ENCODE measurements at regions not wholly inside any gene's neighbourhood (a gene's known extent, or its start where the extent isn't known, plus 50 kb on each side); places are given as distances from the start of the nearest gene placed in this dataset.

DNA sequence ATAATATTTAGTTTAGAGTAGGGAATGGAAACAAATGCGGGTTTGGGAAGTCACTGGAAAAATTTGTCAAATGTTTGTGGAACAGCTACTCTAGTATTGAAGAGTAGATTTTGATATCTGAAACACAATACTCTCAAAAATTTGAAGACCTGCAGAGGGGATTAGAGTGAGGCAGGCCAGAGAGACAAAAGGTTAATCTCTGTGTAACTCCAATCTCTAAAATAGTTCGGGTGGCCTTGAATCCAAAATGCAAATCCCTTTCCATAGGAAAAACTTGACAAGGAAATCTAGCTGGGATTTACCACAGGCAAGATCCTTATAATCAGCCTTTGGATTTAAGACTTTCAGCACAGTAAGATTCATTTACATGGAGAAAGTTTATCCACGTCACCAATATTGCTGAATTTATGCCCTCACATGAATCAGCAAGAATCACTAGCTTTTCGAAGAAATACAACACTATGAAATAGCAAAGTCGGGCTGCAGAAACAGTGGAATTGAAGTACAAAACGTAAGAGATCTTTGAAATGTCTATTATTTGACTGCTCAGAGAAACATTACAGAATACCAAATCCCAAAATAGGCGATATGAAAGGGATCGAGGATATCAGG is 423.7 kb upstream of the ZNF804A start:
- TF ChIP-seq, protein P1, sequence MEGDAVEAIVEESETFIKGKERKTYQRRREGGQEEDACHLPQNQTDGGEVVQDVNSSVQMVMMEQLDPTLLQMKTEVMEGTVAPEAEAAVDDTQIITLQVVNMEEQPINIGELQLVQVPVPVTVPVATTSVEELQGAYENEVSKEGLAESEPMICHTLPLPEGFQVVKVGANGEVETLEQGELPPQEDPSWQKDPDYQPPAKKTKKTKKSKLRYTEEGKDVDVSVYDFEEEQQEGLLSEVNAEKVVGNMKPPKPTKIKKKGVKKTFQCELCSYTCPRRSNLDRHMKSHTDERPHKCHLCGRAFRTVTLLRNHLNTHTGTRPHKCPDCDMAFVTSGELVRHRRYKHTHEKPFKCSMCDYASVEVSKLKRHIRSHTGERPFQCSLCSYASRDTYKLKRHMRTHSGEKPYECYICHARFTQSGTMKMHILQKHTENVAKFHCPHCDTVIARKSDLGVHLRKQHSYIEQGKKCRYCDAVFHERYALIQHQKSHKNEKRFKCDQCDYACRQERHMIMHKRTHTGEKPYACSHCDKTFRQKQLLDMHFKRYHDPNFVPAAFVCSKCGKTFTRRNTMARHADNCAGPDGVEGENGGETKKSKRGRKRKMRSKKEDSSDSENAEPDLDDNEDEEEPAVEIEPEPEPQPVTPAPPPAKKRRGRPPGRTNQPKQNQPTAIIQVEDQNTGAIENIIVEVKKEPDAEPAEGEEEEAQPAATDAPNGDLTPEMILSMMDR (conservative IDR thresholded peaks at IDR 0.05; ENCODE audit: low read depth in 2 of 2), result no peak
- TF ChIP-seq POLR2AphosphoS5 (IDR thresholded peaks at IDR 0.05; ENCODE audit: low read depth) (no peak), CREB1 (CRISPR knock-in tag; IDR thresholded peaks at IDR 0.05; ENCODE audit: low read depth) (no peak), EZH2 (IDR thresholded peaks at IDR 0.05; ENCODE audit: low read depth, unreplicated experiment) (no peak), EZH2phosphoT487 (IDR thresholded peaks at IDR 0.05; ENCODE audit: unreplicated experiment) (no peak), ZNF331 (CRISPR knock-in tag; IDR thresholded peaks at IDR 0.05; ENCODE audit: low read depth) (no peak), ZNF114 (CRISPR knock-in tag; IDR thresholded peaks at IDR 0.05) (no peak), JUNB (IDR thresholded peaks at IDR 0.05; ENCODE audit: unreplicated experiment) (no peak), NANOG (IDR thresholded peaks at IDR 0.05; ENCODE audit: borderline replicate concordance) (no peak)
- TF ChIP-seq, protein P2, sequence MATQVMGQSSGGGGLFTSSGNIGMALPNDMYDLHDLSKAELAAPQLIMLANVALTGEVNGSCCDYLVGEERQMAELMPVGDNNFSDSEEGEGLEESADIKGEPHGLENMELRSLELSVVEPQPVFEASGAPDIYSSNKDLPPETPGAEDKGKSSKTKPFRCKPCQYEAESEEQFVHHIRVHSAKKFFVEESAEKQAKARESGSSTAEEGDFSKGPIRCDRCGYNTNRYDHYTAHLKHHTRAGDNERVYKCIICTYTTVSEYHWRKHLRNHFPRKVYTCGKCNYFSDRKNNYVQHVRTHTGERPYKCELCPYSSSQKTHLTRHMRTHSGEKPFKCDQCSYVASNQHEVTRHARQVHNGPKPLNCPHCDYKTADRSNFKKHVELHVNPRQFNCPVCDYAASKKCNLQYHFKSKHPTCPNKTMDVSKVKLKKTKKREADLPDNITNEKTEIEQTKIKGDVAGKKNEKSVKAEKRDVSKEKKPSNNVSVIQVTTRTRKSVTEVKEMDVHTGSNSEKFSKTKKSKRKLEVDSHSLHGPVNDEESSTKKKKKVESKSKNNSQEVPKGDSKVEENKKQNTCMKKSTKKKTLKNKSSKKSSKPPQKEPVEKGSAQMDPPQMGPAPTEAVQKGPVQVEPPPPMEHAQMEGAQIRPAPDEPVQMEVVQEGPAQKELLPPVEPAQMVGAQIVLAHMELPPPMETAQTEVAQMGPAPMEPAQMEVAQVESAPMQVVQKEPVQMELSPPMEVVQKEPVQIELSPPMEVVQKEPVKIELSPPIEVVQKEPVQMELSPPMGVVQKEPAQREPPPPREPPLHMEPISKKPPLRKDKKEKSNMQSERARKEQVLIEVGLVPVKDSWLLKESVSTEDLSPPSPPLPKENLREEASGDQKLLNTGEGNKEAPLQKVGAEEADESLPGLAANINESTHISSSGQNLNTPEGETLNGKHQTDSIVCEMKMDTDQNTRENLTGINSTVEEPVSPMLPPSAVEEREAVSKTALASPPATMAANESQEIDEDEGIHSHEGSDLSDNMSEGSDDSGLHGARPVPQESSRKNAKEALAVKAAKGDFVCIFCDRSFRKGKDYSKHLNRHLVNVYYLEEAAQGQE (IDR thresholded peaks at IDR 0.05; ENCODE audit: unreplicated experiment), result no peak

Data from GM23338 (cell line).